ENCODE measurements at regions not wholly inside any gene's neighbourhood (a gene's known extent, or its start where the extent isn't known, plus 50 kb on each side); places are given as distances from the start of the nearest gene placed in this dataset.

DNA sequence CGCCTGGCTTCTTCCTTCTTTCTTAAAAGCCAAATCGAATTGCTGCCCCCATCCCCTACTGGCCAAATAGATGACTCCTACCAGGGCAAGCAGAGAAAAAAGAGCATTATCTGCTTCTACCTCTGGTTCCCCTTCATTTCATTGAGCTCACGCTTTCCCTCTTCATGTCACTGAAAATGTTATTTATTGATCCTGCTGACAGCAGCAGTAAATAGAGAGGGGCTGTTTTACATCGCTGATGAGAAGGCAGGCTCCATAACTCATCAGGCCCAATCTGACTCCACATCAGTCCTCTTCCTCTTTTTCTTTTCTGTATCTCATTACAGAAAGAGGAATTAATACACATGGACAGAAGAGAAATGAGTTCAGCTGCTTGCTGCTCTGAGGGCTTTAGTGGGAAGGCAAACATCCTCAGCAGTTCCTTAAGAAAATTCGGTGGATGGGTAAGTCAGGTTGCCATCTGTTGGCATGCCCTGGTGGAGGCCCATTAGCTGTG lies 904.1 kb downstream of the KCNMA1 start:
- DNase-seq: no peak

DNA sequence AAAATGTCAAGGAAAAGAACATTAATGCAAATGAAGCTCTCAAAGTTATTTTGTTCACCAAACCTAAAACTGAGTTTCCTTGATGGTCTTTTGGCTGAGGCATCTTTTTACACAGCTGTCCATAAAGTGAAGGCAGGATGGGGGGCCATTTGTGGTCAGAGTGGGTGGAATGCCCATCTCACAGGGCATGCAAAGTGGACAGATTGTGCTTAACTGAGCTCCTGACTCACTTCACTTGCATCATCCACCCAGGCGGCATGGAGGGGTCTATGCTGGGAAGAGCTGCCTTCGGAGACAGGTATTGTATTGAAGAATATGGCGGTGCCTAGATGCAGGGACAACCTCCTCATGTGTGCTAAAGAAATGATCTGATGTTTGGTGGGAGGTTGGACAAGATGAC lies 905.3 kb downstream of the KCNMA1 start:
- no peak for DNase-seq

DNA sequence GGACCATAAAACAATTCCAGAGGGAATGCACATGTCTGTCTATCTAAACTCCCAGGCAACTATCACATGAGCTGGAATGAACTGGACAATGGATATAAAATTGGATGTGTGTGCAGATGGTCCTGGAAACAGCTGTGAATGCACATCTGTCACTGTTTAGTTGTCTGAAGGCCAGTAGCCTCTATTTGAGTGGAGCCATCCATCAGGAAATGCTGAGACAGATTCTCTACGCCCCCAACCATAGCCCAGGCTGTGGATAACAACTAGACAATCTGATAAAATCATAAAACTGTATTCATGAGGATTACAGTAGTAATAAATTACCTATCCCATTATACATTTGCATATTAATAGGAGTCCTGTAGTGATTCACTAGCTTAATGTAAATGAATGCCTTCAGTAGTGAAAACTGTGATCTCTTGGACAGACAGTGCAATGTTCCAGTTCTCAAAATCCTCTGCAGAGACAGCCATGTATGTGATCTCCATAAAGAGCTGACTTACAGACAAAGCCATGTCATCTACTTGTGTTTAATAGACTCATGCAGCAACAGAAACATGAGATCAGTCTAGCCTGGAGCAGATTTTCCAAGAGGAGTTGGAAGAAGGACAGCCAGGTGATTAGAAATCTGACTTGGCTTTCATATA lies 907.6 kb downstream of the KCNMA1 start:
- DNase-seq: no peak

DNA sequence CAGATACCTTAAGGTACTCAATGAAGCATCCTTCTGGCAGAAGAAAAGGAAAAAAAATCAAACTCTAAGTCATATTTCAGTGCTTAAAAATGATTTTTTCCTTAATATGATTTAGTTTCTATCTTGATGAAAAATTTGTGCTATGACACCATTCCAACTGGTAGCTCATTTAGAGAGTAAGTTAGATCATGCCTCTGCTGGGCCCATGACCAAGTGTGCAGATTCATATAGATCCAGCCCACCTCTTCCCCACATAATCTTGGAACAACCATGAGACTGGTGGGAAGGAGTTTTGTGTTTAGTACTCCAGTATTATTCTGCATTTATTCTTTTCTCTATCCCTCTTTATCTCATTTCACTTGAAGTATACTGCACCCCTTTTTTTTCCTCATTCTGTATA lies 908.3 kb downstream of the KCNMA1 start:
- no peak for DNase-seq

DNA sequence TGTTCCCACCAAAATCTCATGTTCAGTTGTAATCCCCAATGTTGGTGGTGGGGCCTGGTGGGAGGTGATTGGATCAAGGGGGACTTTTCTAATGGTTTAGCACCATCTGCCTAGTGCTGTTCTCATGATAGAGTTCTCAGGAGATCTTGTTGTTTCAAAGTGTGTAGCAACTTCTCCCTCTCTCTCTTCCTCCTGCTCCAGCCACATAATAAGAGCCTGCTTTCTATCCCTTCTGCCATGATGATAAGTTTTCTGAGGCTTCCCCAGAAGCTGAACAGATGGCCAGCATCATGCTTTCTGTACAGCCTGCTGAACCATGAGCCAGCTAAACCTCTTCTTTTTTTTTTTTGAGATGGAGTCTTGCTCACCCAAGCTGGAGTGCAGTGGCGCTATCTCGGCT lies 910.6 kb downstream of the KCNMA1 start:
- no peak for DNase-seq

DNA sequence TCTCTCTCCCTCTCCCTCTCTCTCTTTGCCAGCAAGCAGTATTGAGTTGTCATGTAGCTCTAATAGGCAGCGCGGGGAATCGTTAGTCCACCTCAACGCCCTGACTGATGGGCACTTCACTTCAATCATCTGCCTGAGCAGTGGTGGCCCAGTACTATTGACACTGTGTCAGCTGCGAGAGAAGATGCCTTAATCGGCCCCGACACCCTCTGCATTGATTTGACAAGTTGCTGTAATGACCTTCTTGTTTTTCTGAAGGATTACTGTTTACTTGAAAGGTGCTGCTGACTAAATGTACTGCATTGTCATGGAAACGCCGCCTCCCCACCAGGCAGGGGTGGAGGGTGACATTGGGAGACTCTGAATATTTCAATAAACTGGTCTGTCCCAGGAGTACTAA lies 913.8 kb downstream of the KCNMA1 start:
- DNase-seq: no peak

DNA sequence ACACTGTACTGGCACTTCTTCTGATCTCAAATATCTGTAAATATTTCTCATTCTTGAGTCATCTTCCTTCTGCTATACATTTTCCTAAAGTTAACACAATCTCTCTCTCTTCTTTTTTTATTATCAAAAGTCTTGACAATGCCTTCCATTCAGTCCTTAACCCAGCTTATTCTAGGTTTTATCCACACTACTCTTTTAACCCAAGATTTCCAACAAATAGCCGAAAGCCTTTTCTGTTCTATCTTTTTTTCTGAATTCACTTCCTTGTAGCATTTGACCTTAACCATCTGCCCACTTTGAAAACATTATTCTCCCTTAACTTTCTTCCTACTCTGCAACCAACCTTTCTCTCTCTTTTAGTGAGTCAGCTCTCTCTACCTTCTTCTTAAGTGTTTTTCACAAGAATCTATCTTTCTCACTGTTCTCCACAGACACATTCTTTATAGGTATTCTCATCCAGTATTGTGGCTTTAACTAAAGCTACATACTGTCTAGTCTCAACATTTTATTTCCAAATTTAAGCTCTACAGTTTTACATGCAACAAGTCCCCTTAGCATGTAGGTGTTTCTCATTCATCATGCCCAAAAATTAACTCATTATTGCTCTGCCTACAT lies 915.6 kb downstream of the KCNMA1 start:
- no peak for DNase-seq

DNA sequence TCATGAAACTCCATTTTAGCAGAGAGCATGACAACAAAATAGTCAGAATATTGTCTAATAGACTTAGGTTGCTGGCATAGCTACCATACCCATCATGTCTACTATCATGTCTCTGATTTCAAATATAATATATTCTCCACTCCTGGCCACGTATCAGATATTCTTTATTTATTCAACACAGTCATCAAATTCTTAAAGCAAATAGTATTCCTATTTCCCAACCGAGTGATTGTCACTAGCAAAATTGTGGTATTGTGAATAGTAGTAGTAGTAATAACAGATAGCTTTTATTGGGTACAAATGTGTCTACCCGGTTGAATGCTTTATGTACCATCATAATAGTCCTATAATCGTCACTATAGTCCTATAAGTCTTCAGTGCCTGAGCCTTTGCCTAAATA lies 918.6 kb downstream of the KCNMA1 start:
- no peak for DNase-seq

DNA sequence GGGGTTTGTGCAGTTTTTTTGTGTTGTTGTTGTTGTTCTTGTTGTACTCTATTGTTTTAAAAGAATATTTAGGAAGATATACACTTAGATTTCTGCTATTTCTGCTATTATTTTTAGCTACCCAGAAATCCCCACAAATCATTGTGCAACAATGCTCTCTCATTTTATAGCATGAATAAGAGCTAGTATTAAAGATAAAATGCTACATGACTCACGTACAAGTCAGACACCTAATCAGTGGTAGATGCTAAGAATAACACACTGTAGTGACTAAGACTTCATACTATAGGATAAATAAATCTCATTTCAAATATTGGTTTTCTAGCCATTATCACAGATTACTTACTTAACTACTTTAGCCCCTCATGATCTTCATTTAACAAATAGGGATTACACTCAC lies 920.5 kb downstream of the KCNMA1 start:
- DNase-seq: no peak

DNA sequence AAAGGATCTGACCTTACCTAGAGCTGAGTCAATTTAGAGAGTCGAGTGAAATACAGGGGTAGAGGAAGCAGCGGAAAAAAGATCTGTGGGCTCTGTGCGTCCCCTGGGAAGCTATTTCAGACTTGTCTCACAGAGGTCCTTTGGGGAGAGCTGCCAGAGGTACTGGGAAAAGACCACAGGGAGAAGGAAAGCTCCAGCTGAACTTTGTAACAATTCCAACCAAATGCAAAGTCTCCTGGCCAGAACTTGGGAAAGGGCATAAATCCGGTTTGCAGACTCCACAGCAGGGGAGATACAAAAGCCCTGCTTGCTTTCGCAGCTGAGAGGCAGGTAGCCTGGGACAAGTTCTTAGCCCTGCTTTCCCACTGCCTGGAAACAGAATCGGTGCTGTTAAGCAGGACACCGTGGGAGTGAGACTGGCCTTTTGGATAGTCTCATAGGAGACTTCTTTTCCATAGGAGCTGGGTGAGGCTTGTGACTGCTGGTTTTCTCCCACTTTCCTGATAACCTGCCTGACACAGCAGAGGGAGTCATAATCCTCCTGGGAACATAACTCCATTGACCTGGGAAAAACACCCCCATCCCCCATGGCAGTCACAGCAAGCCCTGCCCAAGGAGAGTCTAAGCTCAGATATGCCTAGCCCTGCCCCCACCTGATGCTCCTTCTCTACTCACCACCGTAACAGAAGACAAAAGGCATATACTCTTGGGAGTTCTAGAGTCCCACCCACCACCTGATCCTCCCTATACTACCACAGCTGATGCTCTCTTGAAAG lies 926.2 kb downstream of the KCNMA1 start:
- DNase-seq: no peak

DNA sequence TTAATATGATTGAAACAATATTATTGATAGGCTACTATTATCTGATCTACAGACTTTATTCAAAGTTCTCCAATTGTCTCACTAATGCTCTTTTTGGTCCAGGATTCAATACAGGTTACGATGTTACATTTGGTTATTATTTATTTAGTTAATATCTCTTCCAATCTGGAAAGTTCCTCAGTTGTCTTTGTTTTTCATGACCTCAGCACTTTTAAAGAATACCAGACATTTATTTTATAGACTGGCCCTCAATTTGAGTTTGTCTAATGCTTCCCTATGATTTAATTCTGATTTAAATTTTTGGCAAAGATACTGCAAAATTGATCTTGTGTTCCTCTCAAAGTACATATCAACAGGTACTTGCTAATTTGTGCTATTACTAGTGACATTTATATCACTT lies 937.4 kb downstream of the KCNMA1 start:
- no peak for DNase-seq

DNA sequence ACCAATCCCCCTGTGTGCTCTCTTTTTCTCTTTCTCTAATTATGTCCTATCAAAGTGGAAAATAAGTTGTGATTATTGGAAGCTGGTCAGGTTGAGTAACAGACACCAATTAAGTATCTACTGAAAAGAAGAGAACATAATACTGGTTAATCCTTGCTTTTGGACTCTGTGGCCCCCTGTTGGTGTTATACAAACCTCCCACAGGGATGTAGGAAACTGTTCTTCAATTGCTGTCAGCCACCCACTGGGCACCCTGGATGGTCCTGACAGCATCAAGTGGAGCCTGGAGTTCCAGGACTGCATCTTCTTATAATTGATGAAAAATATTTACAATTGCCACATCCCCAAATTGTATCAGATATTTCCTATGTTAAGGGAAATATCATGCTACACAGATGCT lies 939.7 kb downstream of the KCNMA1 start:
- DNase-seq: no peak

DNA sequence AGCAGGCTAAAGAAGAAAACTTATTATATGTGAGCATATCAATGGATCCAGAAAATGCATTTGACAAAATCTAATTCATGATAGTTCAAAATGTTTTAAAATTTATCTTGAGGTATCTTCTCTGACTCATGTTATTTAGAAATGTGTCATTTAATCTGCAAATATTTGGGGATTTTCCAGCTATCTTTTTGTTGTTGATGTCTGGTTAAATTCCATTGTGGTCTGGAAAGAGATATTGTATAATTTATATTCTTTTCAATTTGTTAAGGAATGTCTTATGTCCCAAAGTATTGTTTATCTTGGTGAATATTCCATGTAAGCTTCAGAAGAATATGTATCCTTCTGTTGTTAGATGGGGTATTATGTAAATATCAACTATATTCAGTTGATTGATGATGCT lies 942.5 kb downstream of the KCNMA1 start:
- DNase-seq: no peak

DNA sequence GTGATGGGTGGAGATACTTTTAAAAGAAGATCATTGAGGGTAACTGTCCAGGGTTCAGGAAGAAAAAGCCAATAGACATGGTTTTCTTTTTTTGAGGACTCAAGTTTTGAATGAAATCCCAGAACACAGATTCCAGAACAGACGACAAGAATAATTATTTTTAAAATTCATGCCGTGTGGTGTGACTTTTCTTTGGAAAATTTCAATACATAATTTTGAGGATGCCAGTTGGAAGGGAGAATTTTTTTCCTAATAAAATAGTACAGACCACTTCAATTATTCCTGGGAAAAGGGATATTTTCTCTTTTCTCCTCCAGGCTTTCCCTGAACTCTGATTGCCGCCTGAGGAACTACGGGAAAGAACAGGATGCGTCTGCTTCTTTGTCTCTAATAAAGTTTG lies 951.4 kb downstream of the KCNMA1 start:
- DNase-seq: no peak

DNA sequence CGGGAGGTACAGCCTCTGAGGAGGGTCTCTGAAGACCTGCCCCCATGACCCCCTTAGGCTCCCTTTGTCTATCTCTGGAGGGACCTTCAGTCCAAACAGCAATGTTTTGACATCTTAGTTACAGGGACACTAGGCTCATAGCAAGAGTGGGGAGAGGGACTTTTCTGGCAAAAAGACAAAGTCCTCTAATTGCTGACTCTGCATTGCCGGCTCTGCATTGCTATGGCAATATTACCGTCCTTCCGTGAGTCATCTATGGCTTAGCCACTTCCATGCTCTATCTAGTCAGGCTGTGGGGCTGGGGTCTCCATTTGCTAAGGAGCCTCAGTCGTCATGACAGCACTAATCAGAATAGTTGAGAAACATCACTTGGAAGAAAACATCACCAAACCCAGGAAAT lies 952.6 kb downstream of the KCNMA1 start:
- no peak for DNase-seq

DNA sequence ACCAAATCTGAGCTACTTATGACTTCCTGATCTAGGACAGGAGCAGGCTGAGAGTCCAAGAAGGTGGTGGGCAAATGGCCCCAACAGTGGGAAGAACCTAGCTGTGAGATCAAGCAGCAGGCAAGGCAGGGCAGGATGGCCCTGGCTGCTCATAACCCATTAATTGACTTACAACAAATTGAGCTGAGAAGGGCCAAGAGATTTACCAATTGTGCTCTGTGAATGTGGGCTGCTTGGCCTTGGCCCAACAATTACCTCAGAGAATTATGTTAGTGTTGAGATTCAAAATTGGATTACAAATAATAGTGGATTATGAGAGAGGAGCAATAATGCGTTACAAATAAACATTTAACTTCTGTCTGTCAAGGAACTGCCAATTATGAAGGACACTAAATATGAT lies 956.5 kb downstream of the KCNMA1 start:
- no peak for DNase-seq

DNA sequence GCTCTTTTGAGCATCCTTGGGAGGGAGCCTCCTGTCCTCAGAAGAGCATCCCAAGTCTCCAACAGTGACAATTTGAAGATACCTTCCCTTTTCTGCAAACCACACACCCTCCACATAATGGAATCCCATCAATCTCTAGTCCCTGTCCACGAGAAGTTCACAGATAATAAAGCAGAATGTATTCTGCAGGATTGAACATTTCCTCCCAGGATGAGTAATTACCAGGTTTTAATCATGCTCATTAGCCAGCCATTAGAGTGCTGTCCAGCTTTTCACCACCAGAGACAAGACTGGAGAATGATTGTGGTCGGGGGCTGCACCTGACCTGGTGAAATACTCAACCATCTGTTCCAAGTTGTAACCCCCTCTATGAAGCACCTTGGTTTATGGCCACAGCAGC lies 958.6 kb downstream of the KCNMA1 start:
- no peak for DNase-seq

DNA sequence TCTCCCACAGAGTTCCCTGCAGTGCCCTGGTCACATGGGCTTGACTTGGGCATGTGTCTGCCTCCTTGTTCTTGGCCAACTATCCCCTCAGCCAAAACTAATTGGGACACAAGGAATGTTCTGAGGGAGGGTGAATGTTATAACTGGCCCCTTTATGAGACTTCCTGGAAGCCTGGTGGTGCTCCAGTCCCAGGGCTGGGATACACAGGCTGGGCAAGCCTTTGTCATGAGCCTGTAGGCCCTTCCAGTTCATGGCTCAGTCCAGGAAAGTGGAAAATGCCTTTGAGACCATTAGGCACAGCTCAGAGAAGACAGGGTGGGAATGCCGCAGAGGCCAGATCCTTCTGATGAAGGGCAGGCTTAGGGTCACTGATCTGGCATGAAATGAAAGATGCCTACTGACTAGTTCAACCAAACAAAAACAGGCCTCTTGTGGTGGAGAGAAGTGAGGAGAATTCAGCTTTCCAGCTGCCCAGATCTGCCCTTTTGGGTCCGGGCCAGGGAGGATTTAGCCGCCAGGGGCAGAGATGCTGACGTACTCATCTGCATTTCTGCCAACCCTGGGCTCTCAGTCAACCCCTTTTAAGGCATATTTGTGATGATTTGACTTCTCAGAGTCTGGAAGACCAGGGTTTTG lies 961.5 kb downstream of the KCNMA1 start:
- no peak for DNase-seq

DNA sequence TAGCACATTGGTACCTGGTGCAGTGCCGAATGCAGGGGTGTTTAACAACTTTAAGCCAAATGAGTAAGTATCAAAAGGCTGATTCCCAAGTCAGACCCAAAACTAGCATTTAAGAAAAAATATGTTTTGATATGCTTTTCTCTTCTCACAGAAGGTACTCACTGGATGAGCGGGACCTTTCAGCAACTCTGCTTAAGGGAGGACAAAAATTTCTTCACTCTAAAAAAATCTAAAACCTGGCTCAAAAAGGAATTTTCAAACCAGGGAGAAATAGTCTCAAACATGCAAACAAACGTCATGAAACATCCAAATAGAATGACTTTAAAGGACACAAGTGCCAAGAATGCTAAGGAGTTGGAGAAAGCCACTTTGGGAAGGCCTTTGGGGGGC lies 962.1 kb downstream of the KCNMA1 start:
- DNase-seq: no peak

DNA sequence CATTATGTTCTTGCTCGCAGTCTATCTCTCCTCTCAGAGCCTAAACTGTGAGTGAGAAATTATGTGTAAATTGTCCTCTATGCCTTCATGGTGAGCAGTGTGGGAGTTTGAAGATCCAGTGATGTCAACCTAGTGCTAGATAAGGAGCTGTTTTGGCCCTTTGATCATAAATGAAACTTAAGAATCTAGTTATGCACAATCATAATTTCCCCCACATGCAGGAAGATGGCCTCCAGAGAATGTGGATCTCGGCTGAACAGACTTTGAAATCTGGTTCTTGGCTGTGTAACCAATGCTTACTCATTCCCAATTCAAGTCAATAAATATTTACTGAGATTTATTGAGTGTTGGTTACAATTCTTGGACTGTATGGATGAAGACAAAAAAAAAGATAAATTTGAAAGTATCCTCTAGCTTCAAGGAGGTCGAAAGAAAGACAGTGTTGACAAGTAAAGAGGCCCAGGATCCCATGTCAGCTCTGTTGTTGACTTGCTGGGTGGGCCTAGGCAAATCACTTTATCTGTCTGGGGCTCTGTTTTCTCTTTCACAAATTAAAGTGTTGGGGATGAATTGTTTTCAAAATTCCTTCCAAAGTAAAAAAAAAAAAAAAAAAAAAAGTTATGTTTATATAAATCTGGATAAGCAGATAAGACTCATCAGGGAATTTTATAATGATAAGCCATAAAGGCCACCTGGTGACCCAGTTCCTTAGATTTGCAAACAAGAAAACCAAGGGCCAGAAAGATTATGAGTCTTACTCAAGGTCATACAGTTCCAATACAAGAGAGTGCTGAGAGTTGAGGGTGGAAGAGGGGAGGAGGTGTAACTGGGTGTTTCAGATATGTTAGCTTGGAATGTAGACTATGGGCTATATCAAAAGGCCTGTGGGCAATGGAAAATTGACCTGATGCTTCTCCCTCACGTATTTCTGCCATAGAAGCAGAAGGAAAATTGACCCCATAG lies 969.9 kb downstream of the KCNMA1 start:
- no peak for DNase-seq

DNA sequence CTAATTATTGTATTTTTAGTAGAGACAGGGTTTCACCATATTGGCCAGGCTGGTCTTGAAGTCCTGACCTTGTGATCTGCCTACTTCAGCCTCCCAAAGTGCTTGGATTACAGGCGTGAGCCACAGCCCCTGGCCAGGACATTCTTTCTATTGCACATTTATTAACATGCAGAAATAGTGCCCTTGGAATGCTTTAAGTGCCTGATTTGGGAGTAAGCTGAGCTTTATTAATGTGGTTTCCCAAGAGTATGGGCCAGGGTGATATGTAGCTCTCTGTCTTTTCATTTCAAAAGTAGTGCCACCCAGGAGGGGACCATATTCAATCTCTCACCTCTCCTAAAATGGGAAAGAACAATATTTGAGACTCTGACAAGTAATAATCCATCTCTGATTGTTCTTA lies 970.7 kb downstream of the KCNMA1 start:
- DNase-seq: no peak

DNA sequence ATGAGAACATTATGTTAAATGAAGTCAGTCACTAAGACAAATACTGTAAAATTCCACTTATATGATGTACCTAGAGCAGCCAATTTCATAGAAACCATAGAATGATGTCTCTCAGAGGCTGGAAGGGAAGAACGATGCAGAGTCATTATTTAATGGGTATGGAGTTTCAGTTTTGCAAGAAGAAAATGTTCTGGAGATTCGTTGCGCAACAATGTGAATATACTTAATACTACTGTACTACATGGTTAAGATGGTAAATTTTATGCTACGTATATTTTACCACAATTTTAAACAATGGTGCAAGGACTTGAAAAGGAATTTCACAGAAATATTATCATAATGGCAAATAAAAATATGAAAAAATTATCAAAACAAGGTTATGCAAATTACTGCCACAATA lies 972.6 kb downstream of the KCNMA1 start:
- DNase-seq: no peak
